Stimulated activated CD4-positive, alpha-beta T cell treated with anti-CD3 and anti-CD28 coated beads, Interleukin-1b, Interleukin-23, amount 100 ng/mL, for 48 hours (primary cell): ENCODE measurements at regions not wholly inside any gene's neighbourhood (a gene's known extent, or its start where the extent isn't known, plus 50 kb on each side); places are given as distances from the start of the nearest gene placed in this dataset.

Experiments
- DNase-seq: peaks from one replicate; pipeline ENCODE4 v3.0.0-alpha.2; 2020

DNA sequence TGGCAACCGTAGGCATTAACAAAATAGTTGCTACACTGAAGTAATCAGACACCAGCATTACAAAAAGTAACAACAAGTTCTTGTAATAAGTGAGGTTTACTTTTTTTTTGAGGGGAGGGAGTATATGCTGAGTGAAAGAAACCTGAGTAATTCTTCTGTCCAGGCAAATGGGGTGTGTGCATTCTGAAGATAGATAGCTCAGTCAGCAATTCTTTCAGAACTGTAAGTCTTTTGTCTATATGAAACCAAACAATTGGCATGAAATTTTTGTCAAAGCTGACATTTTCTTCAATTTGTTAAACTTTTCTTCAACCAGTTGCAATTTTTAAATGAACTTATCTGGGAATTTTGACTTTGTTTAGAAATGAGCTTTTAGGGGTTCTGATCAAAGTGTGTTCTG is 208.1 kb upstream of the THSD7B start:
- DNase-seq = no peak

DNA sequence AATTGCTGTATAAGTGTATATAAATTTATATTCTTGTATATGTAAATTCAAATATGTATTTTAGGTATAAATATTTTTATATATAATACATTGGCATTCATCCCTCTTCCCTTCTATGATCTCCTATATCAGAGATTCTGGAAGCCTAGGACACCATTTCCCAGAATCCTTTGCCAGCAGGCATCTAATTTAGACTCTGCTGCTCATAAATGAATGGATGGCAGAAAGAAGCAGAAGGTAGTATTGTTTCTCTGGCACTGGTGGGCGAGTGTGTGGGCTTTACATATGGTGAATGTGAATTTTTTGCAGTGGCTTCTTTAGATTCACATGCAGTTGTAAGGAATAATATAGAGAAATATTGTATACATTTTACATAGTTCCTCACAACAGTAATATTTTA is 215.2 kb upstream of the THSD7B start:
- DNase-seq = no peak

DNA sequence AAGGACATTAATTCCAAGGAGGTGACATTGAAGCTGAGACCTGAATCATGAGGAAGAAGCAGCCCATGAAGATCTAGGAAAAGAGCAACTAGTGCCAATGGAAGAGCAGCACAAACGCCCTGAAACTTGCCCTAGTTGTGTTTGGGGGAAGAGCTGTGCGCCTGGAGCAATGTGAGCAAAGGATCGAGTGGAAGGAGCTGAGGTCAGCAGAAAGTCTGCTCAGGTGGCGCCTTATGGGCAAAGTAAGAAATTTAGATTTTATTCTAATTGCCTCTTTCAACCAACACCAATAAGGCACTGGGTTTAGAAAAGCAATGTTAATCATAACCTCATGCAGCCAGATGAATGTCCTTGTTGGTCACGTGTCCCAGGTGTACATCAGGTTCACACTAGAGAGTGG is 226.0 kb upstream of the THSD7B start:
- DNase-seq = no peak

- no peak for DNase-seq
Observed at GRCh38 chr2:136538489-136538888, 226.9 kb upstream of the THSD7B start.

- DNase-seq = no peak
Observed at GRCh38 chr2:136534811-136535210, 230.5 kb upstream of the THSD7B start.

GRCh38 chr2:136532171-136532570 is 233.2 kb upstream of the THSD7B start:
- no peak for DNase-seq

- DNase-seq = no peak
Observed at GRCh38 chr2:136531731-136532130, 233.6 kb upstream of the THSD7B start.

- no peak for DNase-seq
Observed at GRCh38 chr2:136530146-136530545, 235.2 kb upstream of the THSD7B start.

- DNase-seq = no peak
Observed at GRCh38 chr2:136527560-136527959, 237.8 kb upstream of the THSD7B start.

DNA sequence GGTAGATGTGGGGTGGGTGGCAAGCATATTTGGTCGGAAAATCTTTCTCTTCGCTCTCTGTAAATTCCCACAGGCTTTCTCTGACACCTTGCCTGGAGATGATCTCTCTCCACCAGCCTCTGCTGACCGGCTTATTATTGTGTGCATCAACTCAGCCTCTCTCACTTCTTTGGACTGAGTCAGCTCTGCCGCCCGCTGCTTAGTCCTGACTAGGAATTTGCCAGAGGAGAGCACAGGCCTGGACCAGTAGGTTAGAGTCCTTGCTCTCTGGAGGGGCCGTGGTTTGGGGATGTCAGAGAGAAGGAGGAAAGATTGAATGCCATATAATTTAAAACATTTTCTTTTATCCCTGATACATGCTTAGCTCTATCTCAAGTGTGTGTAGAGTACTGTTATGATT is 242.6 kb upstream of the THSD7B start:
- DNase-seq = no peak

GRCh38 chr2:136517716-136518115 is 247.6 kb upstream of the THSD7B start:
- no peak for DNase-seq

GRCh38 chr2:136510244-136510643 is 255.1 kb upstream of the THSD7B start:
- no peak for DNase-seq

DNA sequence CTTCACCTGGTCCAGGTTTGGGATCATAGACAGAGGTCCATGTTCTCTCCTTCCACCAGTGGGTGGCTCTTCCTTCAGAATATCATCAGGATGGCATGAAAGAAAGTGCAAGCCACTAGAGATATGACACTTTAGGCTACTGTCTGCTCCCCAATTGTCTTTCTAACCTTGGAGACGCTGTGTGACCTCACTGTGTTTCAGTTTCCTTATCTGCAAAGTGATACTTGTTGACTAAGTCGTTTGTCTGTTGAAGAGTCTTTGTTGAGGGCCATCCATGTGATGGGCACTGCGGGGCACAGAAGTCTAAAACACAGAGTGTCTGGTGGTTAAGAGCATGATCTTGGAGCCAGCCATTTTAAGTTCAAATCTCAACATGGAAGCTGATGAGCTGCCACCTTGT is 259.9 kb upstream of the THSD7B start:
- DNase-seq = no peak

DNA sequence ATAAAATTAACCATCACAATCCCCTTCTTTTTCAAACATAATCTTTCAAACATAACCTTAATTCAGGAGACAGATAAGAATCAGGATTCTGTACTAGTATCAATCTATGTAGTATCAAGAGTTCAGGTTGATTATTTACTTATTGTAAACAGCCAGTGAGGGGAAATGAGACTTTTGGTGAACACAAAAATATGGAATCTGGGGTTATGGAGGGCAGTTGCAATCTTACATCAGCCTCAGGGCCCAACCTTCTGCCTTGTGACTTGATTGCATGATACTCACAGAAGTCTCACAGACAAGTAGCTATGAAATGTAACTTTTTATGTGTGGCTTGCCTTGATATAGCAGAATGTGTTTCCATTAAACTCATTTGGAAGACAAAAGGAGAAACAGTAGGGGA is 262.7 kb upstream of the THSD7B start:
- DNase-seq = no peak

DNA sequence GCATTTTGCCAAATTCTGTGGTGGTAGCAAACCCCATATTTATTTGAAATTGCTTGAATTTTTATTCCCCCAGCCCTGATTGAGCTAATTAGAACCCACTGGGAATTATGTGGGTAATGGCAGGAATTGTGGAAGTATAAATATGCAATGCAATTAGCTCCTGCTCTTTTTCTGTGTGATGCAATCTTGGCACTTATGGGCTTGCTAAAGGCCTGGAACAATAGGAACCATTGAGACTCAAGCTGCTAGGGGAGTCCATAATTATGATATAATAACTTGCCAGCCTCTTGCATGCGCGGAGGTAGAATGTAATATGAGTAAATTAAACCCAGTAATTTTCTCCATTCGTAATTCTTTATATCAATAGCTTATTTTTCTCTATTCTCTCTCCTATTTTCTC is 267.6 kb upstream of the THSD7B start:
- no peak for DNase-seq

DNA sequence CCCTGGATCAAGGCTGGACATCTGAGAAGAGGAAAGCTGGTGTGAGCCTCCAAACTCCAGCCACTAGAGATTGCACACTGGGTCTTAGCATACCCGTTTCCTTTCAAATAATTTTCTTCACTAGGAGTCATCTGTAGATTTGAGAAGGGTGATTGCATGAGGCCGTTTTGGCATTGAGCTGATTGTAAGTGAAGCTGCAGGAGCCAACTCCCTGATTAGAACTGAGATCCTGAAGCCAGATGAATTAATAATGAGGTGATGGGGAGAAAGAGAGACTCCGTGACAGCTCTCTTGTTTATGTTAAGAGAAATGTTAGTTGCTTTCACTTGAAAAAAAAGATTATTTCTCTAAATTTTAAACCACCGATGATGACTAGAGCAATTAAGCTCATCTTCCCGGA is 268.4 kb upstream of the THSD7B start:
- no peak for DNase-seq

GRCh38 chr2:136495636-136496035 is 269.7 kb upstream of the THSD7B start:
- no peak for DNase-seq

GRCh38 chr2:136492901-136493300 is 272.4 kb upstream of the THSD7B start:
- no peak for DNase-seq

- no peak for DNase-seq
Observed at GRCh38 chr2:136490100-136490499, 275.2 kb upstream of the THSD7B start.

DNA sequence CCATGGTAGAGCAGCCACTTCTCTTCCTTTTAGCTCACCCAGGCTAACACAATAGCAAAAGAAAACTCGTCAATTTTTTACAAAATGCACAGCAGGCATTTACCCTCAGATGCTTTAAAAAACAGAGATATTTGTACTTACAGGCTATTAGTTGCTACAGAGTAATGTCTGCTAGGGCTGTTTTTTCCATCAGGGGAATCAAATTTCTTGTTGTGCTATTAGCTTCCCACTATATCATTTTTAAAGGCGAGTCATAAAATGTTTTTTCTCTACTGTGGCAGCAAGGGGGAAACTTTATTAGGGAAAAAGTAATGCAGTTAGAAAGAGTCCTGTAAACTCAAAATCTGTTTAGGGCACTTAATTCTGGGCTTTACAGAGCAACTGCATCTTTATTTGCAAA is 277.9 kb upstream of the THSD7B start:
- no peak for DNase-seq

- no peak for DNase-seq
Observed at GRCh38 chr2:136486115-136486514, 279.2 kb upstream of the THSD7B start.

GRCh38 chr2:136482966-136483365 is 282.4 kb upstream of the THSD7B start:
- no peak for DNase-seq

GRCh38 chr2:136482006-136482405 is 283.3 kb upstream of the THSD7B start:
- DNase-seq = no peak

DNA sequence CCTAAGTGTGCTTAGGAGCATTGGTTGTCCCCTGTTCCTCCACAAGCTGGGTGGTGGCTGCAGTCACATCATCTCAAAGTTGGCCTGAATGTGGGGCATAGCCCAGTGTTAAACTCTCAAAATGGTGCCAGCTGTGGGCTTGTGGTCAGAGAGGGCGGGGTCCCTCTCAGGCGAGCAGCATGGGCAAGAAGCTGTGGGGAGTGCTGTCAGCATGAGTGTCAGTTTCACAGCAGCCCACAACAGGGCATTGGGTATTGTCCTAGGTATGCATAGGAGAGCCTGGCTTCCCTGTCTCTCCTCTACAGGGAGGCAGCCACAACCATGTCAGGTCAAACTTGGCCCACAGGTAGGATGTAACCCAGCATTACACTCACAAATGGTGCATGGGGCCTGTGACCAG is 285.6 kb upstream of the THSD7B start:
- no peak for DNase-seq

DNA sequence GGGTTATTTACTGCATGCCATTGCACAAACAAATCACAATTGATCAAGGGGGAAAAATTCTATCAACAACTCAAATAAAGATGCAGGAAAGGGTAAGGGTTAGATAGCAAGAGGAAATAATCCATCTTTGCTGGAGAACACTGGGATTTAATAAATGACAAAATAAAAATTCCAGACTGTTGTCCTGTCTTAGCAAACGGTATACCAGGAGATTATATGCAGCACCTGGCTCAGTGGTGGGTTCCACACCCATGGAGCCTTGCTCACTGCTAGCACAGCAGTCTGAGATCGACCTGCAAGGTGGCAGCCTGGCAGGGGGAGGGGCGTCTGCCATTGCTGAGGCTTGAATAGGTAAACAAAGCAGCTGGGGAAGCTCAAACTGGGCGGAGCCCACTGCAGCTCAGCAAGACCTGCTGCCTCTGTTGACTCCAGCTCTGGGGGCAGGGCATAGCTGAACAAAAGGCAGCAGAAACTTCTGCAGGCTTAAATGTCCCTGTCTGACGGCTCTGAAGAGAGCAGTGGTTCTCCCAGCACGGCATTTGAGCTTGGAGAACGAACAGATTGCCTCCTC is 296.5 kb upstream of the THSD7B start:
- no peak for DNase-seq

- no peak for DNase-seq
Observed at GRCh38 chr2:136452528-136452927, 312.8 kb upstream of the THSD7B start.
